Calu3 (cell line): ENCODE measurements at regions not wholly inside any gene's neighbourhood (a gene's known extent, or its start where the extent isn't known, plus 50 kb on each side); places are given as distances from the start of the nearest gene placed in this dataset.
"Not testable (repeated sequence)": the region's sequence is repeated elsewhere in the genome, so short reads cannot be mapped to it uniquely, and the experiment has no call there.

Experiments
- BruUV-seq: library from RNA; stranded (reverse); fragments of 400-500 nt; replicated peaks from 2 replicates; lab custom pipeline; 2021; lab: Mats Ljungman, UMichigan
- CTCF ChIA-PET: fragments of 300-600 bp; sonication (Branson Sonifier 250); formaldehyde crosslinking; loops from one replicate; lab custom pipeline; 2022; ENCODE audit warnings: antibody characterized with exemption; lab: Charles Lee
- DNase-seq: peaks from one replicate; pipeline ENCODE4 v3.0.0; 2022
- H3K27ac Mint-ChIP-seq: one replicate; pipeline ENCODE4 v1.8.0; 2022; ENCODE audit warnings: mixed read lengths; ENCODE audit not compliant: unreplicated experiment
- H3K27me3 Mint-ChIP-seq: one replicate; pipeline ENCODE4 v1.8.0; 2022; ENCODE audit warnings: mixed read lengths; ENCODE audit not compliant: unreplicated experiment
- H3K36me3 Mint-ChIP-seq: one replicate; pipeline ENCODE4 v1.8.0; 2022; ENCODE audit warnings: mild to moderate bottlenecking, moderate library complexity, mixed read lengths; ENCODE audit not compliant: insufficient read depth, unreplicated experiment
- H3K4me1 Mint-ChIP-seq: one replicate; pipeline ENCODE4 v1.8.0; 2022; ENCODE audit warnings: mild to moderate bottlenecking, low read depth, mixed read lengths; ENCODE audit not compliant: unreplicated experiment
- H3K4me3 Mint-ChIP-seq: one replicate; pipeline ENCODE4 v1.8.0; 2022; ENCODE audit warnings: mild to moderate bottlenecking, low read depth, moderate library complexity, mixed read lengths; ENCODE audit not compliant: unreplicated experiment
- H3K9me3 Mint-ChIP-seq: one replicate; pipeline ENCODE4 v1.8.0; 2022; ENCODE audit warnings: low read depth, mixed read lengths; ENCODE audit not compliant: unreplicated experiment
- CTCF ChIP-seq: fragments of 200-600 bp; IDR thresholded peaks from one replicate; pipeline ENCODE4 v1.8.0; 2022; ENCODE audit warnings: antibody characterized with exemption; ENCODE audit not compliant: unreplicated experiment
- intact Hi-C: fragments of 100-400 bp; cut with micrococcal nuclease; formaldehyde crosslinking; loops from one replicate; pipeline ENCODE4 v1.10.0; 2022; ENCODE audit not compliant: unreplicated experiment

- BruUV-seq = no TSS peak
- Mint-ChIP-seq H3K4me3 (no peak overlapping the region), H3K27ac (no peak overlapping the region), H3K36me3 (no peaks in the 10 kb centered on the region), H3K9me3 (no peaks in the 10 kb centered on the region), H3K27me3 (peaks cover 8% of the 10 kb centered on the region), H3K4me1 (no peaks in the 10 kb centered on the region)
- intact Hi-C loops = no loop called here
- no peak for DNase-seq
- TF ChIP-seq CTCF = no peak
- CTCF ChIA-PET = no interaction called here
These were observed 580.3 kb upstream of the NRP1 start for GRCh38 chr10:33914746-33915145.

DNA sequence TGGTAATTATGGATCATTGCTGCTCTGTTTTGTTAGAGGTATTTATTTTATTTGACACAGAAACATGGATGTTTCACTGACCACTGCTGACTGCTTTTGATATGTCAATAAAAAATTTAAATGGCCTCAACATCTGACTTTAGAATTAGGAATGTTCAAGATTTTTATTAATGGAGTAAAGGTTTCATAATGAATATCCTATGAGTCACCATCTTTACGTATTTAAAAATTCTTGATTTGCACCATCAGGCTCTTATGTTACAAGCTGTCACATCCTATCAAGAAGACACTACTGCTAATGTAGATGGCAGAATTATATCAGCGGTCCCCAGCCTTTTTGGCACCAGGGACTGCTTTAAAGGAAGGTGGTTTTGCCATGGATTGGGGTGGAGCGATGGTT, 578.7 kb upstream of the NRP1 start:
- CTCF ChIA-PET = no interaction called here
- Mint-ChIP-seq H3K27me3 (peaks cover 8% of the 10 kb centered on the region), H3K9me3 (no peaks in the 10 kb centered on the region), H3K27ac (no peak overlapping the region), H3K36me3 (no peaks in the 10 kb centered on the region), H3K4me3 (no peak overlapping the region), H3K4me1 (peaks cover 8% of the 10 kb centered on the region)
- intact Hi-C loops = no loop called here
- DNase-seq = no peak
- no peak for TF ChIP-seq CTCF
- no TSS peak for BruUV-seq

- H3K27ac Mint-ChIP-seq, DNase-seq, BruUV-seq, CTCF ChIA-PET, H3K4me1 Mint-ChIP-seq, intact Hi-C loops, H3K4me3 Mint-ChIP-seq, H3K27me3 Mint-ChIP-seq, H3K36me3 Mint-ChIP-seq, H3K9me3 Mint-ChIP-seq: not testable (repeated sequence)
These were observed 575.0 kb upstream of the NRP1 start for GRCh38 chr10:33909476-33909875.

GRCh38 chr10:33901166-33901565, 566.7 kb upstream of the NRP1 start:
- Mint-ChIP-seq H3K27me3 (no peaks in the 10 kb centered on the region), H3K4me1 (no peaks in the 10 kb centered on the region), H3K4me3 (no peak overlapping the region), H3K36me3 (no peaks in the 10 kb centered on the region), H3K9me3 (peaks cover 7% of the 10 kb centered on the region), H3K27ac (no peak overlapping the region)
- intact Hi-C loops = no loop called here
- CTCF ChIA-PET = no interaction called here
- no peak for DNase-seq
- no peak for TF ChIP-seq CTCF
- no TSS peak for BruUV-seq

DNA sequence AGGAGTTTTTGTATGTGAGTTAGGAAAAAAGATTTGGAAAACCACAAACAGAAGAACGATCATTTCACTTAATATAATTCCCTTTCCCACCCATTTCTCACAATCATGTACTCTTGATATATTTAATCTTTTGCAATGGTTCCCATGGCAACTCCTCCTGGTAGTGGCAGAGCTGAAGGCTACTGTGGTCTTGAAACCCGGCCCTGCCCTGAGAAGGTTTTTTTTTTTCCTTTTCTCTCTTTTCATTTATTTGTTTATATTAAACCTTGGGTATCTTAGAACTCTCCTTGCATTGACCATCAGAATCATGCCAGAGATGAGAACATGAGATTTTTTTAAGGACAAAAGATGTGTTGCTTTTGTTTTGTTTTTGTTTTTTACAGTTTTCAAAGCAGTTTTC, 566.1 kb upstream of the NRP1 start:
- CTCF ChIA-PET = interaction anchor here (0.6 kb wide), 1 partner anchor 31 kb away, joined by 4 read pairs; no protein-coding TSS in a partner anchor
- intact Hi-C loops = no loop called here
- BruUV-seq = no TSS peak
- Mint-ChIP-seq H3K27me3 (no peaks in the 10 kb centered on the region), H3K9me3 (peaks cover 7% of the 10 kb centered on the region), H3K36me3 (no peaks in the 10 kb centered on the region), H3K4me1 (no peaks in the 10 kb centered on the region), H3K27ac (no peak overlapping the region), H3K4me3 (no peak overlapping the region)
- DNase-seq = no peak
- no peak for TF ChIP-seq CTCF
